WTC11 (cell line): ENCODE measurements at regions not wholly inside any gene's neighbourhood (a gene's known extent, or its start where the extent isn't known, plus 50 kb on each side); places are given as distances from the start of the nearest gene placed in this dataset.

ENCODE experiments used
- ATAC-seq: fragments of 200-7000 bp; cut with Tn5 transposase; 2 replicates; pipeline ENCODE4 v1.10.0; 2021; ENCODE audit warnings: mild to moderate bottlenecking, moderate library complexity
- CTCF ChIA-PET: fragments of 300-600 bp; sonication (Branson Sonifier 250); formaldehyde crosslinking; loops from one replicate; lab custom pipeline; 2021; ENCODE audit warnings: antibody characterized with exemption; lab: Charles Lee
- POLR2A ChIA-PET: fragments of 350-600 bp; sonication (Branson Sonifier 250); formaldehyde crosslinking; loops from one replicate; lab custom pipeline; 2021; ENCODE audit warnings: antibody characterized with exemption; lab: Charles Lee
- DNase-seq: peaks from one replicate; pipeline ENCODE4 v3.0.0; 2021; ENCODE audit warnings: low spot score
- H3K27ac Mint-ChIP-seq: 2 replicates; pipeline ENCODE4 v1.8.0; 2021; ENCODE audit warnings: mixed read lengths
- H3K27me3 Mint-ChIP-seq: 2 replicates; pipeline ENCODE4 v1.8.0; 2021; ENCODE audit warnings: low read depth, mild to moderate bottlenecking, moderate library complexity, mixed read lengths
- H3K36me3 Mint-ChIP-seq: 2 replicates; pipeline ENCODE4 v1.8.0; 2021; ENCODE audit warnings: mixed read lengths
- H3K4me1 Mint-ChIP-seq: 2 replicates; pipeline ENCODE4 v1.8.0; 2022; ENCODE audit warnings: mixed read lengths
- H3K4me3 Mint-ChIP-seq: 2 replicates; pipeline ENCODE4 v1.8.0; 2021; ENCODE audit warnings: mild to moderate bottlenecking, moderate library complexity, mixed read lengths
- H3K9me3 Mint-ChIP-seq: 2 replicates; pipeline ENCODE4 v1.8.0; 2021; ENCODE audit warnings: mixed read lengths
- CREB1 ChIP-seq: sonication (generic); formaldehyde crosslinking; IDR thresholded peaks from 2 replicates; pipeline ENCODE4 v1.8.0; 2023; ENCODE audit warnings: mild to moderate bottlenecking, missing genetic modification reagents
- CREM ChIP-seq: sonication (generic); formaldehyde crosslinking; IDR thresholded peaks from 2 replicates; pipeline ENCODE4 v1.8.1; 2022; ENCODE audit warnings: mild to moderate bottlenecking, missing genetic modification reagents, moderate library complexity
- FOXJ3 ChIP-seq: sonication (generic); formaldehyde crosslinking; IDR thresholded peaks from 2 replicates; pipeline ENCODE4 v1.9.0; 2021; ENCODE audit warnings: missing genetic modification reagents, mild to moderate bottlenecking, borderline replicate concordance
- IRF2 ChIP-seq: sonication (generic); formaldehyde crosslinking; IDR thresholded peaks from 2 replicates; pipeline ENCODE4 v1.8.0; 2022; ENCODE audit warnings: low read depth, missing genetic modification reagents, borderline replicate concordance
- JAZF1 ChIP-seq: fragments of 250-450 bp; sonication (Bioruptor Pico); IDR thresholded peaks from 2 replicates; pipeline ENCODE4 v1.9.0; 2021; ENCODE audit warnings: moderate library complexity, mild to moderate bottlenecking, inconsistent platforms
- NFATC4 ChIP-seq: fragments of 250-450 bp; sonication (Bioruptor Pico); IDR thresholded peaks from 2 replicates; pipeline ENCODE4 v1.9.0; 2021; ENCODE audit warnings: mild to moderate bottlenecking
- PRRX2 ChIP-seq: fragments of 250-450 bp; sonication (Bioruptor Pico); IDR thresholded peaks from 2 replicates; pipeline ENCODE4 v1.8.0; 2021; ENCODE audit warnings: mild to moderate bottlenecking
- SMAD3 ChIP-seq: sonication (generic); formaldehyde crosslinking; IDR thresholded peaks from 2 replicates; pipeline ENCODE4 v1.8.0; 2022; ENCODE audit warnings: missing genetic modification reagents, mild to moderate bottlenecking, borderline replicate concordance
- SMAD4 ChIP-seq: sonication (generic); formaldehyde crosslinking; IDR thresholded peaks from 2 replicates; pipeline ENCODE4 v1.8.0; 2022; ENCODE audit warnings: mild to moderate bottlenecking, missing genetic modification reagents
- SOX15 ChIP-seq: fragments of 250-450 bp; sonication (Bioruptor Pico); IDR thresholded peaks from 2 replicates; pipeline ENCODE4 v1.9.0; 2021; ENCODE audit warnings: mild to moderate bottlenecking
- SP1 ChIP-seq: sonication (generic); formaldehyde crosslinking; conservative IDR thresholded peaks from 2 replicates; pipeline ENCODE4 v1.8.1; 2022; ENCODE audit warnings: missing genetic modification reagents
- ZBTB21 ChIP-seq: sonication (generic); formaldehyde crosslinking; IDR thresholded peaks from 2 replicates; pipeline ENCODE4 v1.8.1; 2023; ENCODE audit warnings: mild to moderate bottlenecking, missing genetic modification reagents, borderline replicate concordance
- ZNF138 ChIP-seq: sonication (generic); formaldehyde crosslinking; conservative IDR thresholded peaks from 2 replicates; pipeline ENCODE4 v1.8.1; 2022; ENCODE audit warnings: mild to moderate bottlenecking, moderate library complexity, missing genetic modification reagents
- ZNF396 ChIP-seq: fragments of 250-450 bp; sonication (Bioruptor Pico); IDR thresholded peaks from 2 replicates; pipeline ENCODE4 v1.8.0; 2021; ENCODE audit warnings: mild to moderate bottlenecking, moderate library complexity, borderline replicate concordance
- TF ChIP-seq, protein P1 (sequence below): sonication (generic); formaldehyde crosslinking; IDR thresholded peaks from 2 replicates; pipeline ENCODE4 v1.8.0; 2022; ENCODE audit warnings: missing genetic modification reagents
- TF ChIP-seq, protein P2 (sequence below): sonication (generic); formaldehyde crosslinking; IDR thresholded peaks from 2 replicates; pipeline ENCODE4 v1.8.1; 2022; ENCODE audit warnings: low read depth, mild to moderate bottlenecking, moderate library complexity, missing genetic modification reagents, borderline replicate concordance
- TF ChIP-seq, protein P3 (sequence below): sonication (generic); formaldehyde crosslinking; IDR thresholded peaks from 2 replicates; pipeline ENCODE4 v1.8.1; 2023; ENCODE audit warnings: mild to moderate bottlenecking, missing genetic modification reagents, borderline replicate concordance
- TF ChIP-seq, protein P4 (sequence below): fragments of 250-450 bp; sonication (Bioruptor Pico); IDR thresholded peaks from 2 replicates; pipeline ENCODE4 v1.9.0; 2021; ENCODE audit warnings: mild to moderate bottlenecking, borderline replicate concordance
- TF ChIP-seq, protein P5 (sequence below): sonication (generic); formaldehyde crosslinking; IDR thresholded peaks from 2 replicates; pipeline ENCODE4 v1.8.0; 2022; ENCODE audit warnings: mild to moderate bottlenecking, missing genetic modification reagents

DNA sequence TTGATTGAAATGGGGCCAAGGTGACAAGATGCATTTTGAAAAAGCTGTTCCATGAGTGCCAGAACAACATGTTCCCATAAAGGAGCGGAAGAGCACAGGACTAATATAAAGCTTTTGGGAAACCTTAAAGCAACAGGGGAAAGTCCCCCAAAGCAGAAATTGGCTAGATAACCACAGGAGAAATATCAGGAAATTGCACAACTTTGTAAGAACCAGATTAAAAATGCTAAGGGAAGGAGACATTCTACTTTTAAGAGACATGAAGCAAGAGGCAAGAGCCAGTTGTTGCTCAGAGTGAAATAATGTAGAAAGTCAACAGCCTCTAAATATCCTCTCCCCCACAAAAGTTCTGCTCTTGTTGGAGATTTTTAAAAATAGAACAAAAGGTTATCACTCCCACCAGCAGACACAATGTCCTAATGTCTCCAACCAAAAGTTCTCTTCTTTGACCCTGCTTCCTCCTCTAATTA, 85.2 kb upstream of the LNX1 start (continued):
- no peak for TF ChIP-seq NFATC4 (CRISPR knock-in tag)
- TF ChIP-seq, all 79 proteins: peak for 0

DNA sequence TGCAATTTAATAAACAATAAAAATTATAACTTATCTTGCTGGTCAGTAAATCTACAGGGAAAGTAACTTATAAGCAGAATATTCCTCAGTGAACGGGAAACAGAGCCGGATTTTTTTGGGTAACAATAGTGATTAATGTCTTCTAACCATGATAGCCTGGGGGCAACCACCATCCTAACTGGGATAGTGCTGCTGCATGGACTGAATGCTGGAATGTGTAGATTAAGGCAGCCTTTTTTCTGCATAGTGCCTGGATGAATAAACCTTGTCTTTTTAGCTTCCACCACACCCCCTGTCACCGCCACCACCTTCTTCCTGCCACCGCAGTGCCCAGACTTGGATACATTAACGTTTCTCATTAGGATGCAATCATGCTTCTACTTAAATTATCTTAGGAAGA, 83.6 kb upstream of the LNX1 start:
- Mint-ChIP-seq H3K9me3 (peaks cover 11% of the 10 kb centered on the region), H3K27me3 (peaks cover 4% of the 10 kb centered on the region; the same call in 1 of the 2 replicates), H3K4me3 (no peak overlapping the region), H3K27ac (no peak overlapping the region), H3K4me1 (no peaks in the 10 kb centered on the region), H3K36me3 (no peaks in the 10 kb centered on the region)
- POLR2A ChIA-PET, result no interaction called here
- TF ChIP-seq SOX15 (CRISPR knock-in tag), result no peak
- TF ChIP-seq, protein P1, sequence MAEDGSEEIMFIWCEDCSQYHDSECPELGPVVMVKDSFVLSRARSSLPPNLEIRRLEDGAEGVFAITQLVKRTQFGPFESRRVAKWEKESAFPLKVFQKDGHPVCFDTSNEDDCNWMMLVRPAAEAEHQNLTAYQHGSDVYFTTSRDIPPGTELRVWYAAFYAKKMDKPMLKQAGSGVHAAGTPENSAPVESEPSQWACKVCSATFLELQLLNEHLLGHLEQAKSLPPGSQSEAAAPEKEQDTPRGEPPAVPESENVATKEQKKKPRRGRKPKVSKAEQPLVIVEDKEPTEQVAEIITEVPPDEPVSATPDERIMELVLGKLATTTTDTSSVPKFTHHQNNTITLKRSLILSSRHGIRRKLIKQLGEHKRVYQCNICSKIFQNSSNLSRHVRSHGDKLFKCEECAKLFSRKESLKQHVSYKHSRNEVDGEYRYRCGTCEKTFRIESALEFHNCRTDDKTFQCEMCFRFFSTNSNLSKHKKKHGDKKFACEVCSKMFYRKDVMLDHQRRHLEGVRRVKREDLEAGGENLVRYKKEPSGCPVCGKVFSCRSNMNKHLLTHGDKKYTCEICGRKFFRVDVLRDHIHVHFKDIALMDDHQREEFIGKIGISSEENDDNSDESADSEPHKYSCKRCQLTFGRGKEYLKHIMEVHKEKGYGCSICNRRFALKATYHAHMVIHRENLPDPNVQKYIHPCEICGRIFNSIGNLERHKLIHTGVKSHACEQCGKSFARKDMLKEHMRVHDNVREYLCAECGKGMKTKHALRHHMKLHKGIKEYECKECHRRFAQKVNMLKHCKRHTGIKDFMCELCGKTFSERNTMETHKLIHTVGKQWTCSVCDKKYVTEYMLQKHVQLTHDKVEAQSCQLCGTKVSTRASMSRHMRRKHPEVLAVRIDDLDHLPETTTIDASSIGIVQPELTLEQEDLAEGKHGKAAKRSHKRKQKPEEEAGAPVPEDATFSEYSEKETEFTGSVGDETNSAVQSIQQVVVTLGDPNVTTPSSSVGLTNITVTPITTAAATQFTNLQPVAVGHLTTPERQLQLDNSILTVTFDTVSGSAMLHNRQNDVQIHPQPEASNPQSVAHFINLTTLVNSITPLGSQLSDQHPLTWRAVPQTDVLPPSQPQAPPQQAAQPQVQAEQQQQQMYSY (CRISPR knock-in tag), result no peak
- TF ChIP-seq, protein P2, sequence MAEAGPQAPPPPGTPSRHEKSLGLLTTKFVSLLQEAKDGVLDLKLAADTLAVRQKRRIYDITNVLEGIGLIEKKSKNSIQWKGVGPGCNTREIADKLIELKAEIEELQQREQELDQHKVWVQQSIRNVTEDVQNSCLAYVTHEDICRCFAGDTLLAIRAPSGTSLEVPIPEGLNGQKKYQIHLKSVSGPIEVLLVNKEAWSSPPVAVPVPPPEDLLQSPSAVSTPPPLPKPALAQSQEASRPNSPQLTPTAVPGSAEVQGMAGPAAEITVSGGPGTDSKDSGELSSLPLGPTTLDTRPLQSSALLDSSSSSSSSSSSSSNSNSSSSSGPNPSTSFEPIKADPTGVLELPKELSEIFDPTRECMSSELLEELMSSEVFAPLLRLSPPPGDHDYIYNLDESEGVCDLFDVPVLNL, result no peak
- no peak for TF ChIP-seq CREB1 (CRISPR knock-in tag)
- TF ChIP-seq ZNF396, result no peak
- TF ChIP-seq, protein P3, sequence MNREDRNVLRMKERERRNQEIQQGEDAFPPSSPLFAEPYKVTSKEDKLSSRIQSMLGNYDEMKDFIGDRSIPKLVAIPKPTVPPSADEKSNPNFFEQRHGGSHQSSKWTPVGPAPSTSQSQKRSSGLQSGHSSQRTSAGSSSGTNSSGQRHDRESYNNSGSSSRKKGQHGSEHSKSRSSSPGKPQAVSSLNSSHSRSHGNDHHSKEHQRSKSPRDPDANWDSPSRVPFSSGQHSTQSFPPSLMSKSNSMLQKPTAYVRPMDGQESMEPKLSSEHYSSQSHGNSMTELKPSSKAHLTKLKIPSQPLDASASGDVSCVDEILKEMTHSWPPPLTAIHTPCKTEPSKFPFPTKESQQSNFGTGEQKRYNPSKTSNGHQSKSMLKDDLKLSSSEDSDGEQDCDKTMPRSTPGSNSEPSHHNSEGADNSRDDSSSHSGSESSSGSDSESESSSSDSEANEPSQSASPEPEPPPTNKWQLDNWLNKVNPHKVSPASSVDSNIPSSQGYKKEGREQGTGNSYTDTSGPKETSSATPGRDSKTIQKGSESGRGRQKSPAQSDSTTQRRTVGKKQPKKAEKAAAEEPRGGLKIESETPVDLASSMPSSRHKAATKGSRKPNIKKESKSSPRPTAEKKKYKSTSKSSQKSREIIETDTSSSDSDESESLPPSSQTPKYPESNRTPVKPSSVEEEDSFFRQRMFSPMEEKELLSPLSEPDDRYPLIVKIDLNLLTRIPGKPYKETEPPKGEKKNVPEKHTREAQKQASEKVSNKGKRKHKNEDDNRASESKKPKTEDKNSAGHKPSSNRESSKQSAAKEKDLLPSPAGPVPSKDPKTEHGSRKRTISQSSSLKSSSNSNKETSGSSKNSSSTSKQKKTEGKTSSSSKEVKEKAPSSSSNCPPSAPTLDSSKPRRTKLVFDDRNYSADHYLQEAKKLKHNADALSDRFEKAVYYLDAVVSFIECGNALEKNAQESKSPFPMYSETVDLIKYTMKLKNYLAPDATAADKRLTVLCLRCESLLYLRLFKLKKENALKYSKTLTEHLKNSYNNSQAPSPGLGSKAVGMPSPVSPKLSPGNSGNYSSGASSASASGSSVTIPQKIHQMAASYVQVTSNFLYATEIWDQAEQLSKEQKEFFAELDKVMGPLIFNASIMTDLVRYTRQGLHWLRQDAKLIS (CRISPR knock-in tag), result no peak
- no peak for TF ChIP-seq FOXJ3 (CRISPR knock-in tag)
- no peak for TF ChIP-seq IRF2 (CRISPR knock-in tag)
- no peak for TF ChIP-seq PRRX2
- TF ChIP-seq, protein P4, sequence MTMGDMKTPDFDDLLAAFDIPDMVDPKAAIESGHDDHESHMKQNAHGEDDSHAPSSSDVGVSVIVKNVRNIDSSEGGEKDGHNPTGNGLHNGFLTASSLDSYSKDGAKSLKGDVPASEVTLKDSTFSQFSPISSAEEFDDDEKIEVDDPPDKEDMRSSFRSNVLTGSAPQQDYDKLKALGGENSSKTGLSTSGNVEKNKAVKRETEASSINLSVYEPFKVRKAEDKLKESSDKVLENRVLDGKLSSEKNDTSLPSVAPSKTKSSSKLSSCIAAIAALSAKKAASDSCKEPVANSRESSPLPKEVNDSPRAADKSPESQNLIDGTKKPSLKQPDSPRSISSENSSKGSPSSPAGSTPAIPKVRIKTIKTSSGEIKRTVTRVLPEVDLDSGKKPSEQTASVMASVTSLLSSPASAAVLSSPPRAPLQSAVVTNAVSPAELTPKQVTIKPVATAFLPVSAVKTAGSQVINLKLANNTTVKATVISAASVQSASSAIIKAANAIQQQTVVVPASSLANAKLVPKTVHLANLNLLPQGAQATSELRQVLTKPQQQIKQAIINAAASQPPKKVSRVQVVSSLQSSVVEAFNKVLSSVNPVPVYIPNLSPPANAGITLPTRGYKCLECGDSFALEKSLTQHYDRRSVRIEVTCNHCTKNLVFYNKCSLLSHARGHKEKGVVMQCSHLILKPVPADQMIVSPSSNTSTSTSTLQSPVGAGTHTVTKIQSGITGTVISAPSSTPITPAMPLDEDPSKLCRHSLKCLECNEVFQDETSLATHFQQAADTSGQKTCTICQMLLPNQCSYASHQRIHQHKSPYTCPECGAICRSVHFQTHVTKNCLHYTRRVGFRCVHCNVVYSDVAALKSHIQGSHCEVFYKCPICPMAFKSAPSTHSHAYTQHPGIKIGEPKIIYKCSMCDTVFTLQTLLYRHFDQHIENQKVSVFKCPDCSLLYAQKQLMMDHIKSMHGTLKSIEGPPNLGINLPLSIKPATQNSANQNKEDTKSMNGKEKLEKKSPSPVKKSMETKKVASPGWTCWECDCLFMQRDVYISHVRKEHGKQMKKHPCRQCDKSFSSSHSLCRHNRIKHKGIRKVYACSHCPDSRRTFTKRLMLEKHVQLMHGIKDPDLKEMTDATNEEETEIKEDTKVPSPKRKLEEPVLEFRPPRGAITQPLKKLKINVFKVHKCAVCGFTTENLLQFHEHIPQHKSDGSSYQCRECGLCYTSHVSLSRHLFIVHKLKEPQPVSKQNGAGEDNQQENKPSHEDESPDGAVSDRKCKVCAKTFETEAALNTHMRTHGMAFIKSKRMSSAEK (CRISPR knock-in tag), result no peak
- TF ChIP-seq, protein P5, sequence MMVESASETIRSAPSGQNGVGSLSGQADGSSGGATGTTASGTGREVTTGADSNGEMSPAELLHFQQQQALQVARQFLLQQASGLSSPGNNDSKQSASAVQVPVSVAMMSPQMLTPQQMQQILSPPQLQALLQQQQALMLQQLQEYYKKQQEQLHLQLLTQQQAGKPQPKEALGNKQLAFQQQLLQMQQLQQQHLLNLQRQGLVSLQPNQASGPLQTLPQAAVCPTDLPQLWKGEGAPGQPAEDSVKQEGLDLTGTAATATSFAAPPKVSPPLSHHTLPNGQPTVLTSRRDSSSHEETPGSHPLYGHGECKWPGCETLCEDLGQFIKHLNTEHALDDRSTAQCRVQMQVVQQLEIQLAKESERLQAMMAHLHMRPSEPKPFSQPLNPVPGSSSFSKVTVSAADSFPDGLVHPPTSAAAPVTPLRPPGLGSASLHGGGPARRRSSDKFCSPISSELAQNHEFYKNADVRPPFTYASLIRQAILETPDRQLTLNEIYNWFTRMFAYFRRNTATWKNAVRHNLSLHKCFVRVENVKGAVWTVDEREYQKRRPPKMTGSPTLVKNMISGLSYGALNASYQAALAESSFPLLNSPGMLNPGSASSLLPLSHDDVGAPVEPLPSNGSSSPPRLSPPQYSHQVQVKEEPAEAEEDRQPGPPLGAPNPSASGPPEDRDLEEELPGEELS (CRISPR knock-in tag), result no peak
- TF ChIP-seq ZNF138 (CRISPR knock-in tag), result no peak
- no peak for TF ChIP-seq CREM (CRISPR knock-in tag)
- no peak for TF ChIP-seq SP1 (CRISPR knock-in tag)
- TF ChIP-seq SMAD4, result no peak
- TF ChIP-seq JAZF1, result no peak
- no peak for TF ChIP-seq ZBTB21 (CRISPR knock-in tag)
- TF ChIP-seq SMAD3, result no peak
- no peak for ATAC-seq
- CTCF ChIA-PET, result interaction anchor here (1.0 kb wide), 1 partner anchor 28 kb away, joined by 3 read pairs; no protein-coding TSS in a partner anchor
- no peak for DNase-seq
